ENCODE measurements at regions not wholly inside any gene's neighbourhood (a gene's known extent, or its start where the extent isn't known, plus 50 kb on each side); places are given as distances from the start of the nearest gene placed in this dataset.
"Not testable (repeated sequence)": the region's sequence is repeated elsewhere in the genome, so short reads cannot be mapped to it uniquely, and the experiment has no call there.

GRCh38 chr3:80897005-80897404 lies 864.4 kb downstream of the GBE1 start:
- TF ChIP-seq, protein P1, sequence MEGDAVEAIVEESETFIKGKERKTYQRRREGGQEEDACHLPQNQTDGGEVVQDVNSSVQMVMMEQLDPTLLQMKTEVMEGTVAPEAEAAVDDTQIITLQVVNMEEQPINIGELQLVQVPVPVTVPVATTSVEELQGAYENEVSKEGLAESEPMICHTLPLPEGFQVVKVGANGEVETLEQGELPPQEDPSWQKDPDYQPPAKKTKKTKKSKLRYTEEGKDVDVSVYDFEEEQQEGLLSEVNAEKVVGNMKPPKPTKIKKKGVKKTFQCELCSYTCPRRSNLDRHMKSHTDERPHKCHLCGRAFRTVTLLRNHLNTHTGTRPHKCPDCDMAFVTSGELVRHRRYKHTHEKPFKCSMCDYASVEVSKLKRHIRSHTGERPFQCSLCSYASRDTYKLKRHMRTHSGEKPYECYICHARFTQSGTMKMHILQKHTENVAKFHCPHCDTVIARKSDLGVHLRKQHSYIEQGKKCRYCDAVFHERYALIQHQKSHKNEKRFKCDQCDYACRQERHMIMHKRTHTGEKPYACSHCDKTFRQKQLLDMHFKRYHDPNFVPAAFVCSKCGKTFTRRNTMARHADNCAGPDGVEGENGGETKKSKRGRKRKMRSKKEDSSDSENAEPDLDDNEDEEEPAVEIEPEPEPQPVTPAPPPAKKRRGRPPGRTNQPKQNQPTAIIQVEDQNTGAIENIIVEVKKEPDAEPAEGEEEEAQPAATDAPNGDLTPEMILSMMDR (IDR thresholded peaks at IDR 0.05) = not testable (repeated sequence)
- TF ChIP-seq POLR2A (IDR thresholded peaks at IDR 0.05) = not testable (repeated sequence)
